ENCODE measurements at regions not wholly inside any gene's neighbourhood (a gene's known extent, or its start where the extent isn't known, plus 50 kb on each side); places are given as distances from the start of the nearest gene placed in this dataset.

DNA sequence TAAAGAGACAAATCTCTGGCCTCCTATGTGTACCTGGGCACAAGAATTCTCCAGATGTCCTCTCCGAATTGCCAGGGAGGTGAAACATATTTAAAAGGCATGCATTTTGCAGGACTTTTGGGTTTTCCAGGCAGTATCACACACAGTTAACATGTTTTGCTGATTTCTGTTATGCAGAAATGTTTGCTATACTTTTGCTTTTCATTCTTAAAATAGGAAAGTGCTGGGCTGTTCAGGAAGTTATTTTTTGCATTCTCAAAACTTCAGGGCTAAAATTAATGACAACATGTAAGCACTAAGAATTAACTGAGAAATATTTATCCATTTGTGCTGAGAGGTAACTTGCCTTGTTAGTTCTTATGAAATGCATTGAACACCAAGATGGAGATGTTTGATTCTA lies 390.7 kb upstream of the CTSO start:
- H3K27ac ChIP-seq: no peak overlapping the region
- no peaks in the 10 kb centered on the region for H3K9me3 ChIP-seq
- intact Hi-C loops (cut with DNase I): no loop called here
- no peaks in the 10 kb centered on the region for H3K4me1 ChIP-seq
- no peak for DNase-seq
- H3K36me3 ChIP-seq: no peaks in the 10 kb centered on the region
- no peak overlapping the region for H3K9ac ChIP-seq (ENCODE audit: low read depth in 2 of 2, low read length in 2 of 2)
- H3K4me3 ChIP-seq: no peak overlapping the region
- no peak for TF ChIP-seq CTCF (IDR thresholded peaks at IDR 0.05)
- no peaks in the 10 kb centered on the region for H3K27me3 ChIP-seq

- Histone ChIP-seq H3K4me3 (no peak overlapping the region), H3K36me3 (no peaks in the 10 kb centered on the region), H3K9me3 (no peaks in the 10 kb centered on the region), H3K4me1 (no peaks in the 10 kb centered on the region), H3K27me3 (no peaks in the 10 kb centered on the region), H3K9ac (ENCODE audit: low read depth in 2 of 2, low read length in 2 of 2) (no peak overlapping the region), H3K27ac (no peak overlapping the region)
- TF ChIP-seq CTCF (IDR thresholded peaks at IDR 0.05): no peak
- intact Hi-C loops (cut with DNase I): no loop called here
- no peak for DNase-seq
These were observed 382.8 kb upstream of the CTSO start for GRCh38 chr4:156336511-156336910.

DNA sequence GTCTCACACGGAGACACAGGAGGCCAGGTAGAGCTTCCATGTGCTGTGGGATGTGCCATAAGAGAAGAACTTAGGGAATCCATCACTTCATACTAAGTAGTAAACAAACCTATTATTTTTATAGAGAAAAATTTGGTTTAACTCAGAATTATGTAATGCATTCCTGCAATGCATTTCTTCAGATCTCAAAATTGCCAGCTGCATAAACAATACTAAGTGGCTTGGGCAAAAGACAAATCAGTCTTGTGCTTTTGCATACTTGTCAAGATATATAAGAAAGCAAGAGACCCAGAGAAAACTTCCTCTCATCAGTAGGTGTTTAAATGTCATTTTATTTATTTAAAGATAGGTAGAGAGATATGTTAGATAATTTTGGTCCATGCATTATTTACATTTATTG lies 382.1 kb upstream of the CTSO start:
- no peak overlapping the region for H3K27ac ChIP-seq
- TF ChIP-seq CTCF (IDR thresholded peaks at IDR 0.05): no peak
- no peaks in the 10 kb centered on the region for H3K27me3 ChIP-seq
- no peaks in the 10 kb centered on the region for H3K36me3 ChIP-seq
- no peak overlapping the region for H3K9ac ChIP-seq (ENCODE audit: low read depth in 2 of 2, low read length in 2 of 2)
- DNase-seq: no peak
- intact Hi-C loops (cut with DNase I): no loop called here
- H3K4me3 ChIP-seq: no peak overlapping the region
- H3K9me3 ChIP-seq: no peaks in the 10 kb centered on the region
- H3K4me1 ChIP-seq: no peaks in the 10 kb centered on the region

GRCh38 chr4:156330436-156331031 lies 376.9 kb upstream of the CTSO start:
- no peak for TF ChIP-seq CTCF (IDR thresholded peaks at IDR 0.05)
- Histone ChIP-seq H3K4me3 (no peak overlapping the region), H3K4me1 (peaks cover 6% of the 10 kb centered on the region), H3K27me3 (no peaks in the 10 kb centered on the region), H3K27ac (no peak overlapping the region), H3K36me3 (no peaks in the 10 kb centered on the region), H3K9ac (ENCODE audit: low read depth in 2 of 2, low read length in 2 of 2) (no peak overlapping the region), H3K9me3 (no peaks in the 10 kb centered on the region)
- intact Hi-C loops (cut with DNase I): no loop called here
- DNase-seq: peak; percentile 18

DNA sequence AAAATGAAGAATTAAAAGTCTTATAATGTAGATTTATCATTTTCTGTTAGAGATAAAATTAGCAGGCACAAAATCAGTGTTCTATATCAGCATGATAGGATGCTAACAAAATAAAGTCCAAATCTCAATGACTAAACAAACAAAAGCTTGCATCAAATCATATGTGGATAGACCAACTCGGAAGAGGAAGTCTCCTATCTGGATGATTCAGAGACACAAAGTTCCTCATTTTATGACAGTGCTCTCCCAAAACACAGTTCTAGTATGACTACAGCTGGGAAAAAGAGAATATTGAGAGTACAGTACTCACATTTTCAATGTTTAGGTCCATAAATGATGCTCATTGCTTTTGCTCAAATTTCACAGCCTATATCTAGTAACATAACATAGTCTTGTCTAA lies 376.1 kb upstream of the CTSO start:
- Histone ChIP-seq H3K9me3 (no peaks in the 10 kb centered on the region), H3K36me3 (no peaks in the 10 kb centered on the region), H3K4me3 (no peak overlapping the region), H3K9ac (ENCODE audit: low read depth in 2 of 2, low read length in 2 of 2) (no peak overlapping the region), H3K27ac (no peak overlapping the region), H3K27me3 (no peaks in the 10 kb centered on the region), H3K4me1 (peaks cover 6% of the 10 kb centered on the region)
- intact Hi-C loops (cut with DNase I): no loop called here
- TF ChIP-seq CTCF (IDR thresholded peaks at IDR 0.05): no peak
- no peak for DNase-seq
